ENCODE measurements at regions not wholly inside any gene's neighbourhood (a gene's known extent, or its start where the extent isn't known, plus 50 kb on each side); places are given as distances from the start of the nearest gene placed in this dataset.

DNA sequence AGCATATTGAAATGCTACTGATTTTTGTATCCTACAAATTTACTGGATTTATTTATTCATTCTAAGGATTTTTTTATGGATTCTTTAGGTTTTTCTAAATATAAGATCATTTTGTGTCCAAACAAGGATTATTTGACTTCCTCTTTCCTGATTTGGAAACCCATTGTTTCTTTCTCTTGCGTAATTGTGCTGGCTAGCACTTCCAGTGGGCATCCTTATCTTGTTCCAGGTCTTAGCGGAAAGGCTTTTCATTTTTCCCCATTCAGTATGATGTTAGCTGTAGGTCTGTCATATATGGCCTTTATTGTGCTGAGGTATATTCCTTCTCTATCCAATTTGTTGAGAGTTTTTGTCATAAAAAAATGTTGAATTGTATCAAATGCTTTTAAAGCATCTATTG is 57.2 kb upstream of the RHOJ start:
- 78% methylated on average over 2 of the region's 2 CpGs for WGBS
- DNase-seq (ENCODE audit: low spot score): no peak
- H3K4me3 ChIP-seq (ENCODE audit: low read depth in 1 of 3, low read length in 3 of 3): no peak overlapping the region
- H3K36me3 ChIP-seq (ENCODE audit: control insufficient read depth in 4 of 4, insufficient read depth in 3 of 4, low read depth in 1 of 4, low read length in 3 of 4): no peaks in the 10 kb centered on the region
- H3K9me3 ChIP-seq (ENCODE audit: control insufficient read depth in 4 of 4, low read length in 3 of 4): peaks cover 0 to 3% (median 0%) of the 10 kb centered on the region in 4 donors
- TF ChIP-seq, protein P1, sequence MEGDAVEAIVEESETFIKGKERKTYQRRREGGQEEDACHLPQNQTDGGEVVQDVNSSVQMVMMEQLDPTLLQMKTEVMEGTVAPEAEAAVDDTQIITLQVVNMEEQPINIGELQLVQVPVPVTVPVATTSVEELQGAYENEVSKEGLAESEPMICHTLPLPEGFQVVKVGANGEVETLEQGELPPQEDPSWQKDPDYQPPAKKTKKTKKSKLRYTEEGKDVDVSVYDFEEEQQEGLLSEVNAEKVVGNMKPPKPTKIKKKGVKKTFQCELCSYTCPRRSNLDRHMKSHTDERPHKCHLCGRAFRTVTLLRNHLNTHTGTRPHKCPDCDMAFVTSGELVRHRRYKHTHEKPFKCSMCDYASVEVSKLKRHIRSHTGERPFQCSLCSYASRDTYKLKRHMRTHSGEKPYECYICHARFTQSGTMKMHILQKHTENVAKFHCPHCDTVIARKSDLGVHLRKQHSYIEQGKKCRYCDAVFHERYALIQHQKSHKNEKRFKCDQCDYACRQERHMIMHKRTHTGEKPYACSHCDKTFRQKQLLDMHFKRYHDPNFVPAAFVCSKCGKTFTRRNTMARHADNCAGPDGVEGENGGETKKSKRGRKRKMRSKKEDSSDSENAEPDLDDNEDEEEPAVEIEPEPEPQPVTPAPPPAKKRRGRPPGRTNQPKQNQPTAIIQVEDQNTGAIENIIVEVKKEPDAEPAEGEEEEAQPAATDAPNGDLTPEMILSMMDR (IDR thresholded peaks at IDR 0.05; ENCODE audit: low read depth, low read length, missing input control): no peak
- TF ChIP-seq, protein P2, sequence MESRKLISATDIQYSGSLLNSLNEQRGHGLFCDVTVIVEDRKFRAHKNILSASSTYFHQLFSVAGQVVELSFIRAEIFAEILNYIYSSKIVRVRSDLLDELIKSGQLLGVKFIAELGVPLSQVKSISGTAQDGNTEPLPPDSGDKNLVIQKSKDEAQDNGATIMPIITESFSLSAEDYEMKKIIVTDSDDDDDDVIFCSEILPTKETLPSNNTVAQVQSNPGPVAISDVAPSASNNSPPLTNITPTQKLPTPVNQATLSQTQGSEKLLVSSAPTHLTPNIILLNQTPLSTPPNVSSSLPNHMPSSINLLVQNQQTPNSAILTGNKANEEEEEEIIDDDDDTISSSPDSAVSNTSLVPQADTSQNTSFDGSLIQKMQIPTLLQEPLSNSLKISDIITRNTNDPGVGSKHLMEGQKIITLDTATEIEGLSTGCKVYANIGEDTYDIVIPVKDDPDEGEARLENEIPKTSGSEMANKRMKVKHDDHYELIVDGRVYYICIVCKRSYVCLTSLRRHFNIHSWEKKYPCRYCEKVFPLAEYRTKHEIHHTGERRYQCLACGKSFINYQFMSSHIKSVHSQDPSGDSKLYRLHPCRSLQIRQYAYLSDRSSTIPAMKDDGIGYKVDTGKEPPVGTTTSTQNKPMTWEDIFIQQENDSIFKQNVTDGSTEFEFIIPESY (IDR thresholded peaks at IDR 0.05): no peak
- TF ChIP-seq EGR1 (IDR thresholded peaks at IDR 0.05; ENCODE audit: low read depth in 2 of 2) (no peak), RAD21 (IDR thresholded peaks at IDR 0.05) (no peak), HNF4G (IDR thresholded peaks at IDR 0.05) (no peak), SP1 (IDR thresholded peaks at IDR 0.05) (no peak), HNF4A (conservative IDR thresholded peaks at IDR 0.05) (no peak), FOXA1 (IDR thresholded peaks at IDR 0.05) (no peak), RXRA (IDR thresholded peaks at IDR 0.05) (no peak), TAF1 (conservative IDR thresholded peaks at IDR 0.05) (no peak), FOXA2 (IDR thresholded peaks at IDR 0.05) (no peak), NR2F2 (IDR thresholded peaks at IDR 0.05) (no peak)
- TF ChIP-seq, protein P3, sequence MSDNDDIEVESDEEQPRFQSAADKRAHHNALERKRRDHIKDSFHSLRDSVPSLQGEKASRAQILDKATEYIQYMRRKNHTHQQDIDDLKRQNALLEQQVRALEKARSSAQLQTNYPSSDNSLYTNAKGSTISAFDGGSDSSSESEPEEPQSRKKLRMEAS (IDR thresholded peaks at IDR 0.05): no peak
- TF ChIP-seq, protein P4, sequence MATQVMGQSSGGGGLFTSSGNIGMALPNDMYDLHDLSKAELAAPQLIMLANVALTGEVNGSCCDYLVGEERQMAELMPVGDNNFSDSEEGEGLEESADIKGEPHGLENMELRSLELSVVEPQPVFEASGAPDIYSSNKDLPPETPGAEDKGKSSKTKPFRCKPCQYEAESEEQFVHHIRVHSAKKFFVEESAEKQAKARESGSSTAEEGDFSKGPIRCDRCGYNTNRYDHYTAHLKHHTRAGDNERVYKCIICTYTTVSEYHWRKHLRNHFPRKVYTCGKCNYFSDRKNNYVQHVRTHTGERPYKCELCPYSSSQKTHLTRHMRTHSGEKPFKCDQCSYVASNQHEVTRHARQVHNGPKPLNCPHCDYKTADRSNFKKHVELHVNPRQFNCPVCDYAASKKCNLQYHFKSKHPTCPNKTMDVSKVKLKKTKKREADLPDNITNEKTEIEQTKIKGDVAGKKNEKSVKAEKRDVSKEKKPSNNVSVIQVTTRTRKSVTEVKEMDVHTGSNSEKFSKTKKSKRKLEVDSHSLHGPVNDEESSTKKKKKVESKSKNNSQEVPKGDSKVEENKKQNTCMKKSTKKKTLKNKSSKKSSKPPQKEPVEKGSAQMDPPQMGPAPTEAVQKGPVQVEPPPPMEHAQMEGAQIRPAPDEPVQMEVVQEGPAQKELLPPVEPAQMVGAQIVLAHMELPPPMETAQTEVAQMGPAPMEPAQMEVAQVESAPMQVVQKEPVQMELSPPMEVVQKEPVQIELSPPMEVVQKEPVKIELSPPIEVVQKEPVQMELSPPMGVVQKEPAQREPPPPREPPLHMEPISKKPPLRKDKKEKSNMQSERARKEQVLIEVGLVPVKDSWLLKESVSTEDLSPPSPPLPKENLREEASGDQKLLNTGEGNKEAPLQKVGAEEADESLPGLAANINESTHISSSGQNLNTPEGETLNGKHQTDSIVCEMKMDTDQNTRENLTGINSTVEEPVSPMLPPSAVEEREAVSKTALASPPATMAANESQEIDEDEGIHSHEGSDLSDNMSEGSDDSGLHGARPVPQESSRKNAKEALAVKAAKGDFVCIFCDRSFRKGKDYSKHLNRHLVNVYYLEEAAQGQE (IDR thresholded peaks at IDR 0.05): no peak
- no peak overlapping the region for H3K9ac ChIP-seq (ENCODE audit: low read depth in 1 of 2, low read length in 2 of 2)
- H3K4me1 ChIP-seq (ENCODE audit: control insufficient read depth in 4 of 4, insufficient read depth in 4 of 4, low read length in 3 of 4): no peaks in the 10 kb centered on the region
- no peak overlapping the region for H3K27ac ChIP-seq (ENCODE audit: low read depth in 1 of 2, low read length in 2 of 2)
- H3K27me3 ChIP-seq (ENCODE audit: control insufficient read depth in 4 of 4, insufficient read depth in 4 of 4, low read length in 3 of 4): peaks cover 0 to 2% (median 0%) of the 10 kb centered on the region in 4 donors

DNA sequence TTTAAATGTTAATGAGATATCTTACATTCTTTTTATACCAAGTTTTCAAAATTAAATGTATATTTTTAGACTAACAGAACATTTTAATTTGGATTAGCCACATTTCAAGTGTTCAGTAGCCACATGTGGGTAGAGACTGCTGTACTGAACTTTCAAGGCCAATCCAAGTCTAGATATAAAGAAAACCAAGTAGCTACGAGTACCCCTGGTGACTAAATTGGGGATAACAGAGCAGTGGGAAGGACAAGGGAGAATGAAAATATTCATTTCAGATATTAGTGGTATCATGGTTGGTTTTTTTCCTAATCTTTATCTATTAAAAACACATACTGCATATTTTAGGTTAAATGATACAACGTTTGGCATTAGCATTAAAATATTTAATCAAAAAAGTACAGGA is 69.4 kb upstream of the RHOJ start:
- TF ChIP-seq RAD21 (IDR thresholded peaks at IDR 0.05) (peak; percentile 25), GABPA (IDR thresholded peaks at IDR 0.05 in 1 of 2, conservative IDR thresholded peaks at IDR 0.05 in 1 of 2) (no peak), JUND (IDR thresholded peaks at IDR 0.05) (no peak), HNF4A (conservative IDR thresholded peaks at IDR 0.05) (no peak), HNF4G (IDR thresholded peaks at IDR 0.05) (no peak), SP1 (IDR thresholded peaks at IDR 0.05) (no peak), FOXA1 (IDR thresholded peaks at IDR 0.05) (no peak)
- TF ChIP-seq, protein P4 (IDR thresholded peaks at IDR 0.05): no peak
- WGBS: 14% methylated on average over 2 of the region's 2 CpGs
- Histone ChIP-seq H3K9ac (ENCODE audit: low read depth in 1 of 2, low read length in 2 of 2) (no peak overlapping the region), H3K27ac (ENCODE audit: low read depth in 1 of 2, low read length in 2 of 2) (no peak overlapping the region), H3K27me3 (ENCODE audit: control insufficient read depth in 4 of 4, insufficient read depth in 4 of 4, low read length in 3 of 4) (no peaks in the 10 kb centered on the region), H3K4me1 (ENCODE audit: control insufficient read depth in 4 of 4, insufficient read depth in 4 of 4, low read length in 3 of 4) (no peaks in the 10 kb centered on the region), H3K9me3 (ENCODE audit: control insufficient read depth in 4 of 4, low read length in 3 of 4) (no peaks in the 10 kb centered on the region), H3K36me3 (ENCODE audit: control insufficient read depth in 4 of 4, insufficient read depth in 3 of 4, low read depth in 1 of 4, low read length in 3 of 4) (no peaks in the 10 kb centered on the region), H3K4me3 (ENCODE audit: low read depth in 1 of 3, low read length in 3 of 3) (no peak overlapping the region)
- DNase-seq (ENCODE audit: low spot score): no peak

Data from liver (tissue), 8 donors.